Parathyroid adenoma (tissue), 2 donors: ENCODE measurements at regions not wholly inside any gene's neighbourhood (a gene's known extent, or its start where the extent isn't known, plus 50 kb on each side); places are given as distances from the start of the nearest gene placed in this dataset.

Source experiments
- H2AFZ ChIP-seq: fragments of 300-600 bp; sonication (generic); one replicate; pipeline ENCODE4 v1.7.0; 2017; ENCODE audit warnings: antibody characterized with exemption, mild to moderate bottlenecking
- H3K27ac ChIP-seq: fragments of 300-600 bp; sonication (generic); one replicate; pipeline ENCODE4 v1.7.0; 2017
- H3K27me3 ChIP-seq: fragments of 300-600 bp; sonication (generic); one replicate; pipeline ENCODE4 v1.7.0; 2017; ENCODE audit warnings: low read length; ENCODE audit not compliant: control insufficient read depth, insufficient read depth
- H3K36me3 ChIP-seq: fragments of 300-600 bp; sonication (generic); one replicate; pipeline ENCODE4 v1.7.0; 2017; ENCODE audit warnings: low read length; ENCODE audit not compliant: control insufficient read depth, insufficient read depth
- H3K4me1 ChIP-seq: fragments of 300-600 bp; sonication (generic); one replicate; pipeline ENCODE4 v1.7.0; 2017; ENCODE audit warnings: control low read depth
- H3K4me2 ChIP-seq: fragments of 300-600 bp; sonication (generic); one replicate; pipeline ENCODE4 v1.7.0; 2017; ENCODE audit warnings: low read length
- H3K4me3 ChIP-seq: fragments of 300-600 bp; sonication (generic); one replicate; pipeline ENCODE4 v1.7.0; 2017; ENCODE audit warnings: low read depth, low read length
- H3K79me2 ChIP-seq: fragments of 300-600 bp; sonication (generic); one replicate; pipeline ENCODE4 v1.7.0; 2017; ENCODE audit warnings: control low read depth
- H3K9ac ChIP-seq: fragments of 300-600 bp; sonication (generic); one replicate; pipeline ENCODE4 v1.7.0; 2017; ENCODE audit warnings: mild to moderate bottlenecking
- H3K9me3 ChIP-seq: fragments of 300-600 bp; sonication (generic); one replicate; pipeline ENCODE4 v1.7.0; 2017; ENCODE audit warnings: low read length; ENCODE audit not compliant: control insufficient read depth
- CTCF ChIP-seq: fragments of 300-600 bp; sonication (generic); IDR thresholded peaks from one replicate; pipeline ENCODE4 v1.7.0; 2017; ENCODE audit warnings: antibody characterized with exemption, mild to moderate bottlenecking
- donor health status: primary hyperparathyroidism.

GRCh38 chr10:56269181-56269580, 91.9 kb downstream of the ZWINT start:
- Histone ChIP-seq H3K27me3 (no peaks in the 10 kb centered on the region), H3K9ac (no peak overlapping the region), H3K79me2 (no peaks in the 10 kb centered on the region), H3K36me3 (no peaks in the 10 kb centered on the region), H2AFZ (no peak overlapping the region), H3K27ac (no peak overlapping the region), H3K4me1 (no peaks in the 10 kb centered on the region), H3K9me3 (no peaks in the 10 kb centered on the region), H3K4me3 (no peak overlapping the region), H3K4me2 (no peak overlapping the region)
- TF ChIP-seq CTCF: no peak

- Histone ChIP-seq H2AFZ (no peak overlapping the region), H3K36me3 (no peaks in the 10 kb centered on the region), H3K27me3 (no peaks in the 10 kb centered on the region), H3K9ac (no peak overlapping the region), H3K79me2 (no peaks in the 10 kb centered on the region), H3K4me3 (no peak overlapping the region), H3K27ac (no peak overlapping the region), H3K9me3 (no peaks in the 10 kb centered on the region), H3K4me2 (no peak overlapping the region), H3K4me1 (no peaks in the 10 kb centered on the region)
- TF ChIP-seq CTCF: no peak
Observed at GRCh38 chr10:56266120-56266519, 94.9 kb downstream of the ZWINT start.

GRCh38 chr10:56258991-56259390, 102.1 kb downstream of the ZWINT start:
- Histone ChIP-seq H3K27ac (no peak overlapping the region), H2AFZ (no peak overlapping the region), H3K36me3 (no peaks in the 10 kb centered on the region), H3K27me3 (no peaks in the 10 kb centered on the region), H3K4me1 (no peaks in the 10 kb centered on the region), H3K4me3 (no peak overlapping the region), H3K4me2 (no peak overlapping the region), H3K79me2 (no peaks in the 10 kb centered on the region), H3K9ac (no peak overlapping the region), H3K9me3 (no peaks in the 10 kb centered on the region)
- TF ChIP-seq CTCF: no peak

- Histone ChIP-seq H3K9ac (no peak overlapping the region), H3K27me3 (no peaks in the 10 kb centered on the region), H3K9me3 (no peaks in the 10 kb centered on the region), H2AFZ (no peak overlapping the region), H3K4me3 (no peak overlapping the region), H3K79me2 (no peaks in the 10 kb centered on the region), H3K27ac (no peak overlapping the region), H3K4me2 (no peak overlapping the region), H3K4me1 (no peaks in the 10 kb centered on the region), H3K36me3 (no peaks in the 10 kb centered on the region)
- TF ChIP-seq CTCF: no peak
Observed at GRCh38 chr10:56258378-56258777, 102.7 kb downstream of the ZWINT start.

GRCh38 chr10:56255298-56255697, 105.8 kb downstream of the ZWINT start:
- Histone ChIP-seq H3K9me3 (no peaks in the 10 kb centered on the region), H3K27me3 (no peaks in the 10 kb centered on the region), H3K4me3 (no peak overlapping the region), H3K4me1 (no peaks in the 10 kb centered on the region), H3K79me2 (no peaks in the 10 kb centered on the region), H3K4me2 (no peak overlapping the region), H3K27ac (no peak overlapping the region), H3K36me3 (no peaks in the 10 kb centered on the region), H3K9ac (no peak overlapping the region), H2AFZ (no peak overlapping the region)
- TF ChIP-seq CTCF: no peak
